Left kidney (tissue), 1 donor: ENCODE measurements at regions not wholly inside any gene's neighbourhood (a gene's known extent, or its start where the extent isn't known, plus 50 kb on each side); places are given as distances from the start of the nearest gene placed in this dataset.

ENCODE experiments used
- DNase-seq: peaks from one replicate; pipeline ENCODE4 v3.0.0-alpha.2; 2013

DNA sequence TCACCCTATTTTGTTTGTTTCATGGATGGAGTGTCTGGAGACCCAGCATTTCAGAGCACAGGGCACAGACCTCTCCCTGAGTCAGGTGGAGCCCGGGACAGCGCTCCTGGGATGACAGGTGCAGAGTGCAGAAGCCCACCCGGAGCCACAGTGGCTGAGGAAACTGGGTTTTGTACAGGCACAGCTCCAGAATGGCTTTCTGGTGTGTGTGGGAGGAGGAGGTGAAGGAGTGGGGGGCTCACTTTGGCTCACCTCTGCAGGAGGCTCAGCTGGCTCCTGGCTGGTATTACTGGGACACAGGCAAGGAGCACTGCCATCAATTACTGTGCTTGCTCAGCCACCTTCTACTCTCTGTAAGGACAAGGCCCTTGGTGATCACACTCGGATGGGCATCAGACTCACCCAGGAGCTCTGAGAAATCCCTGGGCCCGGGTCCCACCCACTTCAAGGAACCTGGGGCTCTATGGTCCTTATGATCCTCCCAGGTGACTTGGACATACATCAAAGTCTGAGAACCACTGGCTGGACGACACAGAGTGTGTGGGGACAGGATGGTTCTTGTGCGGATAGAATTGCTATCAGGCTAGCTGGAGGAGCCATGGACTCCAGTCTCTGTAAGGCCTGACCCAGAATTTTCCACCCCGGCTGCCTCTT, 221.1 kb upstream of the ZNF32 start:
- no peak for DNase-seq

DNA sequence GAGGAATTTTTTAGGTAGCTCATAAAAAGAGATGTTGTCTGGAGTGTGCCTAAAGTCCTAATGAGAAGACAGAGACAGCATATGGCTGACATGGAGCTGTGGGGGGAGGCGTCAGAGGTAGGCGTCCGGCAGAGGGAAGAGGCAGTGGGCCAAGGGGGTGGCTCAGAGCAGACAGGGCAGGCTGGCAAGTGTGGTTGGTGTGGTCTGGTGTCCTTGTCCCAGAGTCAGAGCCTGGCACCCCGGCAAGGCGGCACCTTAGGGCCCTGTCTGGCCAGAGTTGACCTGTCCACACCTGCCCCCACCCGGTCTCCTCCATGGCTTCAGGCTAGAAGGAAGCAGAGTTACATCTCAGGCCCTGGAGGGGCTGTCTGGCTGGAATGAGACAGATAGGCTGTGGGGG, 220.3 kb upstream of the ZNF32 start:
- DNase-seq = no peak

DNA sequence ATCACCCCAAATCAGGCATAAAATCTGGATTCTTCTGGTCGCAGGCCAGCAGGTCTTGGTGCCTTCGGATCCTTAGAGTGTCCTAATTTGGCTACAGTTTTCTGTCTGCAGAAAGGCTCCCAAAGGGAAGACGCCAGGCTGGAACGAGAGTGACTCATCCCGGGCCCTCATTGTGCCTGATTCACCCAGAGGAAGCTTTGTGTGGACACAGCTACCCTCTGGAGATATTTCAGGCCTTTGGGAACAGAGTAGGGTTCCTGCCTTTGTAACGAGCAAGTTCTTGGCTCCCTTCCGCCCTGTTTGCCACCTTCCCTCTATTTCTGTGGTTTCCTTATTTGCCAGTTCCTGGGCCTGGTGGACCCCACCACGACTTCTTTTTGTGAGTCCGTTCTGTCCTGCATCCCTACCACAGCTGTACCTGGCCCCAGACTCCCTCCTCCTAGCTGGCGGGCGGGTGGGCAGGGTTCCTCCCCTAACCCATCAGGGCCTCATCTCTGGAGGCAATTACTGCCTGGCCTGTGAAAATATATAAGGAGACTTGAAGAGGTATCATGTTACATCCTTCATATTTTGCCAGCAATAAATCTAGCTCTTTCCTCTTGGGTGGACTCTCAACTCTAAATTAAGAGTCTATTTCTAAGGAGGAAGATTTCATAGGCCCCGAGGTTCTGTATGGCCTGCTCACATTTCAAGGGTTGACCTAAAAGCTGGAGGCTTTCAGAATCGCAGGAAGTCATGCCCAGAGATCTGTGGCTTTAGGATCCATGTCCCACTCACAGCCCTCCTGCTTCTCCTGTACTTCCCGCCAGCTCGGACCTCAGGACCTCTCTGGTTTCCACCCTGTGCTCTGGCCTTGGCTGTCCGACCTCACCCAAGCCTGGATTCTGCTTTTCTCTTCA, 219.2 kb upstream of the ZNF32 start:
- DNase-seq = peak; percentile 71

DNA sequence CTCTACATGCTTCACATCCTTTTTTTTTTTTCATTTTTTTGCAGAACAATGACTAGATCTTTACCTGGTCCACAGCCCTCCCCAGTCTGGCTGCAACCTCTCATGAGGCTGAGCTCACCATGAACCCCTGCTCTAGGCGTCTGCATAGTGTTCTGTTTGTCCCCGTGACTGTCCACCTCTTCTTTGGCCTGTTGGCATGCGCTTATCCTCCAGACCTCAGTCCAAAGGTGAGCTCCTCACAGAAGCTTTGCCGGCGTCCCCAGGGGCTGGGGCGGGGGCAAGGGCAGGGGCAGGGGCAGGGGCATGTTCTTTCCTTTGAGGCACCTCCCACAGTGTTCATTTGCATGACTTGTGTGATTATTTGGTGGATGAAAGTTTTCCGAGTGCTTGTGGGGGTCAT, 218.4 kb upstream of the ZNF32 start:
- no peak for DNase-seq

DNA sequence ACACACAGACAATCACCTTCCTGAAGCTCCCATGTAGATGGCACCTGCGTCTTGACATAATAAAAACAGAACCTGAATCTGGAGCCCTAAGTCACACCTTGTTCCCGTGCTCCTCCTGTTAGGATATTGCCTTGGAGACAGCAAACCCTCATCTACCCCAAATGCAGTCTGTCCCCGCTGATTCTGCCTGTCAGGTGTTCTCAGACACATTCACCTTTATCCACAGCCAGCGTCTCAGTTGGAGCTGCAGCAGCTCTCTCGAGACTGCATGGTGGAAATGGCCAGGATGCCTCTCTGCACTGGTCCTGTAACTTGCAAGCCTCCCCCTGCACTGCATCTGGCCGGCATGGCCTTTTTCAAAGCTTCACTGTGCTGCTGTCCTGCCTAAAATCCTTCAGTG, 218.0 kb upstream of the ZNF32 start:
- no peak for DNase-seq

DNA sequence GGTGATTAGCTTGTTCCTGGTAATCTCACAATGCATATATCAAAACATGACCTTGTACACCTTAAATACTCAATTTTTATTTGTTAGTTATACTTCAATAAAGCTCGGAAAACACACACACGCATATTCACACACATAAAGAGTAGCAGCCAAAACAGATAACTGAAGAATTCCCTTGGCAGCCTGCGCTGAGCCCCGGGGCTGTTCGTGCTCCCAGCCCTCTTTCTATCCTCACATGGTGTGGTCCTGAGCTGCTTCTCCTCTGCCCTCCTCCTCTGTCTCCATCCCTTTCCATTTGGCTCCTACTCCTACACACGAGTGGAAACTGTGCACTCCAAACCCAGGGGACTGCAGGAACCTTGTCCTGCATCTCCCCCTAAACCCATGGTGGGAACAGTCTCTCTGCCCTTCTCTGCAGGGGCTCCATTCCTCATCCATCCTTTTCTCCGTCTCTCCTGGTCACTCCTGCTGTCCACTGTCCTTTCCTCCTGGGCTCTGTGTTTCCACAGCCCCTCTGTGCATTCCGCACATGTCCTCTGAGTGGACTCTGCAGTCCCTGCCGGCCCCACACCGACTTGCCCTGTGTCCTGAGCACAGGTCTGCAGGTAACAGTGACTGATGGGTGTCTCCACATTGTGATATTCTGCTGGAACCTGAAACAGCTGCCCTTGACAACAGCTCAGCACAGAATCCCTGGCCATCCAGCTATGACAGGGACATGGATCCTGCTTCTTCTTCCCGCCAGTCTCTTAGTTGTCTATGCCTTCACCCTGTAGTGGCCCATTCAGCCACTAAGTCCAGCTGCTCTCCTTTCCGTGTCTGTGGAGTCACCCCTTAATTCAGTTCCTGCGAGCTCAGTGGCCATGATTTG, 216.8 kb upstream of the ZNF32 start:
- no peak for DNase-seq

DNA sequence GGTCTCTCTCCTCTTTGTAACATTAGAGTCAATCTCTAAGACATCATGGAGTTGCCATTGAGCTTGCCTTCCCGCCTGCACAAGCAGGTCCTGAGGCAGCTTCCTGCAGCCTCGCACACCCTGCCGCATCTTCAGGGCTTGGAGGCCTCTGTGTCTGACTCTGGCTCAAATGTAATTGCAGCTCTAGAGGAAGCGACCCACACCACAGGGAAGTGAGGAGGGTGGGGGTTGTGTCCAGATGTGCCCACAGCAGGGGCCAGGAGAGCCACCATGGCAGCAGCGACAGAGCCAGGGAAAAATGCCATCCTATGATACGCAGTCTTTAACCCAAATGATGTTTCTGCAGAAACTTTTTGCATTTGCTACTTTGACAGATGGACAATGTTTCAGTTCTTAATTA, 216.0 kb upstream of the ZNF32 start:
- no peak for DNase-seq

DNA sequence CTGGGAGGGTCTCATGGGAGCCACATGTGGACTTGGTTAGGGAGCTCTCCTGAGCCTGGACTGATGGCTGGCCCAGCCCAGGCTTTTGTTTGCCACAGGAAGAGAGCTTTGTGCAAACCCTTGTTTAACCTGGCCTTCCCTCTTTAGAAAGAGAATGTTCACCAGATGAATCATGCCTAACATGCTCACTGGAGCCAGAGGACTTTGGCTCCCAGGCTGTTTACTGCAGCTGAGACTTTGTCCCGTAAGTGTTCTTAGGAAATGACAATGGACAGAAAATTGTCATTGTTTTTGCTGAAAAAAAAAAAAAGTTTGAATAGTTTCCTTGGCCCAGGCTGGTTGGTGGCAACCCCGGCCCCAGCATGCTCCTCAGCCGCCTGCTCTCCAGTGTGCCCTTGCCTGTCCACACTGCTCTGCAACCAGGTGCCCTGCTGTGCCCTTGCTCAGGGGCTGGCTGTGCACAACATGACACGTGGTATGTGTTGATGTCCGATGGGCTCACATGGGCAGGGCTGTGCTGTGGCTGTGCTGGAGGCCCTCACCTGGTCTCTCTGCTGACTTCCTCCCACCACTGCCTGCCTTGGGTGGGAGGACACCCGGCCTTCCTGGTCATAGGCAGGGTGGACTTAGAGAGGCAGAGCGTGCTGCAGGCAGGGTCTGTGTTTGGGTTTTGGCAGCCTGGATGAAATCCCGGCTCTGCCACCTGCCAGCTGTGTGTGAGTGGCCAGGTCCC, 215.3 kb upstream of the ZNF32 start:
- DNase-seq = no peak

DNA sequence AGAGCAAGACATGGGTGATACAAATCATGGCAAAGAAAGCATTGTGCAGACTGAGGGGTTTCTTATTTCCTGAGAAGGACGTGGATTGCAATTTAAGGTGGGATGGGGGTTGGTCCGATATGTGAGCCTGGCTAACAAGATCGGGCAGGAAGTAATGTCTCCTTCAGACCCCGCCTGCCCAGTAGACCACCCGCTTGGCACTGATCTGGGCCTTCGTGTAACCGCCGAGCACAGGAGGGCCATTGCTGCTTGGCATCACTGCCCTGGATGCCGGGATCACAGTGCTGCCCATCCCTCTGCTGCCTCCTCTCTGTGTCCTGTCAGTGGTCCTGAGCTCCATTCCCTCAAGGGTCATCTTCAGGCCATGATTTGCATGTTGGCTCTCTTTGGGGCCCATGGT, 214.6 kb upstream of the ZNF32 start:
- DNase-seq = no peak

DNA sequence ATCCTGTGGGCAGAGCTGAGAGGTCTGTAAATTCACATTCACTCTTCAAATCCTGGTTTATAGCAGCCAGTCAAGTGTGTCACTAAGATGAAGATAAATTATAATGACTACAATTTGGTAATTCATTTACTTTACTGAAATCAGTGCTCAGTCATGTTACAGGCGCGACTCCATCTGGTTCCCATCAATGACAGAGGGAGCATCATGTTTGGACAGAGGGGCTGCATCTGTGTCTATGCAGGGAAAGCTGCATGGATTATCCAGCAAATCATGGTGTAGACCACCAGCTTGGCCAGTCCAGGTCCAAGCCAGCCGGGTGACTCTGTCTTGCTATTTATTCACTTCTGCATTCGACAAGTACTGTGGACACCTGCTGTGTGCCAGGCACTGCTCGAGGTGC, 214.1 kb upstream of the ZNF32 start:
- DNase-seq = no peak

DNA sequence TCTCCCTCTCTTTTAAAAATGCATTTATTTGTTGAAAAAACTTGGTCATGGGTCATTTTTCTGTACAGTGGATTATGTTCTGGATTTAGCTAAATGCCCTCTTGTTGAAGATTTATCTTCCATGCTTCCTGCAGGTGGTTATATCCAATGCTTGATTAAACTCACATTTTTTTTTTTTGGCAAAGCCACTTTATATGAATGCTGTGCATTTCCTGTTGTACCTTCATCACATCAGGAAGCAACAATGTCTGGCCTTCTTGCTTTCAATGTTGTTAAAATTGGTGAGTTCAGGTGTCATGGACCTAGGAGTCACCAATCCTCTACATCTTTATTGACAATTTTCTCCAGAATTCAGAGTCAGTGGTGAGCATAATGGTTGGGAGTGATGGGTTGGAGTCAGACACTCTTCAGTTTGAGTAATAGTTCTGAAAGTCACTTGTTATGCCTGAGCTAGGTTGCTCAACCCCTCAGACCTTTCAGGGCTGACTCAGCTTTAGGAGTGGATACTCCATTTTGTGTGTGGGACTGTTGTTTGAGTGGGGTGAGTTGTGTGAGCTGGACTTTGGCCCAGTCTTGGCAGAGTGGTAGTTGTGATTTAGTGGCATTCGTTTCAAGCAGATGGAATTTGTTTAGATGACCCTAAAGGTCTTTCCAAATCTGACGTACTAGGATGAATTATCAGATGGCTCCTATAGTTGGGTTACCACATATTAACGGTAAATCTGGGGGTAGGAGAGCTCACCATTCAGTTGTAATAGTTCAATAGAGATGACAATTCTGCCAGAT, 213.5 kb upstream of the ZNF32 start:
- DNase-seq = no peak

DNA sequence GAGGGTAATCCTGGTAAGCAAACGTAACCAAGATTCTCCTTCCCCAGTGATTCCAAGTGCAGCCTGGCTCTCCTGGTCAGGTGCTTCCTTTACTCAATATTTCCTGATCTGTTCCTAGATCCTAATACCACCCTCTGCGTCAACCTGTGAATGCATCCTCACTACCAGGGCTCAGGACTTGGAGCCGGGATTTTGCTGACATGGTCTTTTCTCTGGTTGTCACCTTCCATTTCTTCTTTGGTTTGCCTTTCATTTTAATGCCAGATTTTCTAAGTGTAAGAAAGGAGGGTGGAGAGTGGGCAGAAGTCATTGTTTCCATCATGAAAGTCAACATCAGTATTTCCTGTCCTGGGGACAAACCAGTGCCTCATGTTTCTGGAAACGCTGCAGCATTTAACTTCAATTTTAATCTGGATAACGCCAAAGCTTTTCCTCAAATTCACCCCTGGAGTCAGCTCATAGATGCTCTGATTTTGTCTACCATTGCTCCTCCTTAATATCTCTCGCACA, 210.4 kb upstream of the ZNF32 start:
- no peak for DNase-seq

DNA sequence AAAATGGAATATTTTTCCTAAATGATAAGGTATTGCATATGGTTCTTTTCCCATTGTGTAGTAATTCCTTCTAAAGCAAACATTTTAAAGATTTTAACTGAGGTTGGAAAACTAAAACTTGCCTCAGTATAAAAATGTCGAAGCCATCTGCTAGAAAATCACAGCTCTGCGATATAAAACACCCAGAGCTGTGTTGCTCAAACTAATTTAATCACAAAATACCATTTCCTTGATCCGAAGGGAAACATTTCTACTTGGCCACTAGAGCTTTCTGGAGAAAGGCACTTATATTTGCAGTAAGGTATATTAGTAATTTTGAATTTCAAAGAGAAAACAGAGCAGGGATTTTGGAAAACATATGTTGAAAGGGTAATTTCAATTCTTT, 209.2 kb upstream of the ZNF32 start:
- no peak for DNase-seq

DNA sequence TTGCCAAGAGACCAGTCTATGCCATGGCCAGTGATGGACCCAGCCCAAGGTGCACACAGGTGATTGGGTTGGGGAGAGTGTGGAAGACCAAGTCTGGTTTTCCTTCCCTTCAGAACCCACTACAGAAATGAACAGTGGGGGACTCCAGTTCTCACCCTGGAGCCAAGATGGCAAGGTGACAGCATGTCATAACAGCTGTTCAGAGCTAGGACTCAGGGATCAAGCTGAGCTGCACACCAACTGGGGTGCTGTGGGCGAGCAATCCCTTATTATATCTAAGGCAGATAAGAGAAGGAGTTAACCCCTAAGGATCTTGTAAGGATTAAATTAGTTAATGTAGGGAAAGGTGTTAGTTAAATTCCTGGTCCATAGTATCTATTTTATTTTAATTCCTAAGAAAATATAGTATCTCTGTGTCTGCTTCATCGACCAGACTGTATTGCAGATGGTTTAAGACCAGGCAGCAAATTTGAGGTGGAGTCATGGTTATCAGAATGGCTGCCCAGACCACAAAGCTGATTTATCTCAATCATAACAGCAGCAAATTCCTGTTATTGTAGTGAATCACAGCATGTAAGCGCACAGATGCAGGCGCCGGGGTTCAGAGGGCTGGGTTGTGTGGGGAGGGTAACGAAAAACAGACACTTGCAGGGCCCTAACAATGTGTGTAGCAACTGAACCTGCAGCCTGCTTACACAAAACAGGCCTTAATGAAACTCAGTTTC, 208.7 kb upstream of the ZNF32 start:
- DNase-seq = no peak

DNA sequence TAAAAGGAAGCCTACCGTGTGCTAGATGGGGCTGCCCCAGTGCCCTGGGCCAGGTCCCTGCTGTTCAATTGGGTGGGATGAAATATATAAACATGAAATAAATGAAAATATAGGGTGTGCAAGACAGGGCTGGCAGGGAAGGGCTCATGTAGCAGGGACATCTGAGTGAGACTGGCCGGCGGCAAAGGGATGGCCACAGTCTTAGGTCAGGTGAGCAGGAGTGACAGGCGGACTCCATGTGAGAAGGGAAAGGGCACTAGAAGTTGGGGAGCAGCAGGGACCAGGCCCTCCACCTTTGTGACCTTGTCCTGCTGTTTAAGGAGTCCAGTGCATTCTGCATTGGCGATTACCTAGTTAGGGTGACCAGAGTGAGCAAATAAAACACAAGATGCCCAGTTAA, 207.6 kb upstream of the ZNF32 start:
- DNase-seq = no peak

DNA sequence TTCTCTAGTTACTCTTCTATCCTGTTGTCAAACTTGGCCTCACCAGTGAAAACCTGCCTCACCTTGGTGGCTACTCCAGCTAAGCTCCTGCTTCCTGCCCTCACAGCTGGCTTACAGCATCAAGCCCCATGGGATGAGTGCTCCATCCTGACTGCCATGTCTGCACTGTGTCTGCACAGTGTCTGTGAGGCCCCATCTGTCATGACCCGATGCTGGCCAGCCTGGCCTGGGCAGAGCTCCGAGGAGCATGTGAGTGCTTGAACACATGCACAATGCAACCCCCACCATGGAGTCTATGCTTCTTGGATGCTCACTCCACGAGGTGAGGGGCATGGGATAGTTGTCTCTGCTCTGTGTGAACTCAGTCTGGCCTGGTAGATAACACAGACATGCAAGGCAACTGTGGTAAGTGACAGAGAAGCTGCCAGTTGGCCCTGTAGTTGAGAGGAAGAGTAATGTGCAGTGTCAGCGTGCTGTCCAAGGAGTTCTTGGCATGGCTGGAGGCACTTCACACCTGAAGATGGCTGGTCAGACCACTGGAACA, 207.1 kb upstream of the ZNF32 start:
- DNase-seq = no peak

DNA sequence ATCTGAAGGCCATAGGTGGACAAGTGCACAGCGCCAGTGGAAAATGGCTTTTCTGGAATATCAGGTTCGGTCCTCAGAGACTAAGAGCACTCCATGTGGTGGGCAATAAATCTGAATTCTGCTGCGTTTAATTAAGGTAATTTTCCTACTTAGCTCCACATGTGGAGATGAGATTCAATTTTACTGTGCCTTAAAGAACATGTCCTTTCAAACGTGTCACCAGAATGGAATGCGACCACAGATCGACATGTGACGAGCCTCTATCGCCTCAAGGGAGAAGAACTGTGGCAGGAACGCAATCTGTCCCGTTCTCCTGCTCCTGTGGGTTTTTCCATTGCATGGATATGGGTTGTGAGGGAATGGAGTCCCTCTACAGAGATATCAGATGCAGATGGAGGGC, 205.3 kb upstream of the ZNF32 start:
- DNase-seq = no peak

DNA sequence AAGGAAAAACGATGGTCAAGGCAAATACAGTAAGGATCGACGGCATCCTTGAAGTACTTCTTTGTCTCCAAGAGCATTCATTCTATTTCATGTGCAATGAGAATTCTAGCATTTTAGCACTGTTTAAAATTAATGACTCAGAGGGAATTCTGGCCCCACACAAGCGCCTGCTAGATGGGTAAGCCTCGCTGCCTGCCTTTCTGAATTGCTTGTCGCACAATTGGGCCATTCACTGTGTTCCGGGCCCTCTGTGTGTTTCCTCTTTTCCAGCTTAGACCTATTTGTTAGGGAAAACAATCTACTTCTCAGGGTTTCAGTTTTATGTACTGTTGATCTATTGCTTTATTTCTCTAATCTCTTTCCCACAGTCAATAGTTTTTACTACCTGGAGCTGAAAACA, 204.7 kb upstream of the ZNF32 start:
- DNase-seq = no peak

DNA sequence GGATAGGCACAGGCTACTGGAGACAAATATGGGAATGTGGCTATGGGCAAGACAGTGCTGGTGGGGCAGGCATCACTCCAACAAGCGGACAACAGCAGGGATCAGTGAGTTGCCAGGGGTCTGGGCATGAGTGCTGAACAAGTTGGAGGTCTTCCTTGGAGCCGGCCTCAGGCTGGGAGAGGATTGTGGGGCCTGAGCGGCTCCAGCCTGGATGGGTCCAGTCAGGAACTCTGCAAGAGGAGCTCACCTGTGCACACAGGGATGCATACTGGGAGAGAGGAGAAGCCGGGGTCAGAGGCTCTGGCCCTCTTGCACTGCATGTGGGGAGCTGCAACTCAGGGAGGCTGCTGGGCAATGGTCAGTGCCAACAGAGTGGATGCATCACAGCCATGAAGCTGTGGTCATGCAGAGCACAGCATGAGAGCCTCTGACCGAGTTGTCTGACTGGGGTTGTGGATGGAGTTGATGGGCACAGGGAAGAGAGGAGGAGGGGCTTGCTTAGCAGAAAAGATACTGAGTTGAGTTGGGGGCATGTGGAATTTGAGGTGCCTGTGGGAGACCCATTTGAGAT, 204.0 kb upstream of the ZNF32 start:
- no peak for DNase-seq

DNA sequence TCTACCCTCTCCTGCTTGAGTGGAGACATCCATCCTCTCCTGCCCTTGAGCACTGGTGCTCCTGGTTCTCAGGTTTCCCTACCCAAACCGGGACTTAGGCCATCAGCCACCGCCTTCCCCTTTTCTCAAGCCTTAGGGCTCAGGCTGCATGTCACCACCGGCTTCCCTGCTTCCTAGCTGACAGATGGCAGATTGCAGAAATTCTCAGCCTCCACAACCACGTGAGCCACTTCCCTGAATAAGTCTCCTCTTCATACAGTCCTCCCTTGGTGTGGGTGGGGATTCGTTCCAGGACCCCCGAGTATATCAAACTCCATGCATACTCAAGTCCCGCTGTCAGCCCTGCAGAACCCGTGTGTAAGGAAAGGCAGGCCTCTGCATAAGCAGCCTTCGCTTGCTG, 203.5 kb upstream of the ZNF32 start:
- no peak for DNase-seq
